ENCODE measurements at regions not wholly inside any gene's neighbourhood (a gene's known extent, or its start where the extent isn't known, plus 50 kb on each side); places are given as distances from the start of the nearest gene placed in this dataset.

DNA sequence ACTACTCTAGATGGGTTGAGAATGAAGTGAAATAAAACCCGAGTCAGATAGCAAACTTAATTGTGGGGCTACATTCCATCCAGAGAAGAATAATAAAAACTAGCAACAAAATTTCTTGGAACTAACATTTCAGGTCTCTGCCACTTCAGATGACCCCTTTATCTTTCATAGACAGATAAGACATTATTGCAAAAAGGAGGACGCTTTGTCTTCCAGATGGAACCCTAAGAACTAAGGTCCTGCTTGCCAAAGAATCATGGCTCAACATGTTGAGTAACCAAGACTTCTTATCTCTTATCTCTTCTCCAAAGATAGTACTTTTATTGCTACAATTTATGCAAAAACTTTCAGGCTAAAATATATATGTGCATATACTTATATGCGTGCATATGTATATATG, 221.1 kb upstream of the PREP start:
- CTCF ChIA-PET: no interaction called here
- no peak for DNase-seq (ENCODE audit: low spot score)
- H3K27ac ChIP-seq: no peak overlapping the region
- POLR2A ChIA-PET (ENCODE audit: low non-redundant PET): no interaction called here
- TF ChIP-seq CTCF (conservative IDR thresholded peaks at IDR 0.05; ENCODE audit: low read depth): no peak

DNA sequence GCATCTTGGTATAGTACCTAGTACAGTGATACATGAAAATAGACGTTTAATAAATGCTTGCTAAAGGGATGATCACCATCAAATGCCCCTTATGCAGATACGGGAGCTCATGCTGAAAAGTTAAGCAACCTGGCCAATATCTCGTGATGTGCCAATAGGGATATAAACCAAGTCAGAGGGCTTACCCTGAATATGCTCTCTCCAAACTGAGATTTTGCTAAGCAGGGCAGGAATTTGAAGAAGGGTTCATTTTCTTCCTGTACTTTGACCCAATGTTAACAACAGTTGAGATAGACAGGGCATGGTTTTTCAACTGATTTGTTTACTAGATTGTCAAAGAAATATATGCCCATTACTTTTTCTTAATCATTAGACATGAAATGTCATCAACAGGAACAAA, 219.3 kb upstream of the PREP start:
- ChIA-PET CTCF (no interaction called here), POLR2A (ENCODE audit: low non-redundant PET) (no interaction called here)
- TF ChIP-seq CTCF (conservative IDR thresholded peaks at IDR 0.05; ENCODE audit: low read depth): no peak
- H3K27ac ChIP-seq: no peak overlapping the region
- DNase-seq (ENCODE audit: low spot score): no peak

GRCh38 chr6:105621564-105622175, 218.8 kb upstream of the PREP start:
- POLR2A ChIA-PET (ENCODE audit: low non-redundant PET): no interaction called here
- no peak overlapping the region for H3K27ac ChIP-seq
- CTCF ChIA-PET: no interaction called here
- TF ChIP-seq CTCF (conservative IDR thresholded peaks at IDR 0.05; ENCODE audit: low read depth): no peak
- no peak for DNase-seq (ENCODE audit: low spot score)

- POLR2A ChIA-PET (ENCODE audit: low non-redundant PET): no interaction called here
- CTCF ChIA-PET: no interaction called here
- no peak overlapping the region for H3K27ac ChIP-seq
- no peak for DNase-seq (ENCODE audit: low spot score)
- no peak for TF ChIP-seq CTCF (conservative IDR thresholded peaks at IDR 0.05; ENCODE audit: low read depth)
These were observed 218.0 kb upstream of the PREP start for GRCh38 chr6:105620878-105621277.

GRCh38 chr6:105619971-105620741, 217.3 kb upstream of the PREP start:
- TF ChIP-seq CTCF (conservative IDR thresholded peaks at IDR 0.05; ENCODE audit: low read depth): no peak
- DNase-seq (ENCODE audit: low spot score): no peak
- CTCF ChIA-PET: no interaction called here
- POLR2A ChIA-PET (ENCODE audit: low non-redundant PET): no interaction called here
- H3K27ac ChIP-seq: no peak overlapping the region

GRCh38 chr6:105618247-105618646, 215.4 kb upstream of the PREP start:
- CTCF ChIA-PET: no interaction called here
- no peak for DNase-seq (ENCODE audit: low spot score)
- H3K27ac ChIP-seq: no peak overlapping the region
- POLR2A ChIA-PET (ENCODE audit: low non-redundant PET): no interaction called here
- no peak for TF ChIP-seq CTCF (conservative IDR thresholded peaks at IDR 0.05; ENCODE audit: low read depth)
